ENCODE measurements at regions not wholly inside any gene's neighbourhood (a gene's known extent, or its start where the extent isn't known, plus 50 kb on each side); places are given as distances from the start of the nearest gene placed in this dataset.
A peak's percentile ranks its signal among the peaks of the same experiment; 100 is the strongest.

GRCh38 chr9:14512942-14513341 is 180.3 kb downstream of the ZDHHC21 start:
- H3K9me1 ChIP-seq (ENCODE audit: control insufficient read depth, insufficient read depth, low read length), result no peaks in the 10 kb centered on the region
- H3K36me3 ChIP-seq (ENCODE audit: control insufficient read depth, insufficient read depth, low read length), result no peaks in the 10 kb centered on the region; the same call in 2 of the 3 replicates
- peaks cover 11 to 57% of the 10 kb centered on the region in 2 experiments for H3K4me1 ChIP-seq (replicated peaks in 1 of 2; ENCODE audit: control insufficient read depth in 2 of 2, insufficient read depth in 2 of 2, low read length in 2 of 2)
- H3K9me3 ChIP-seq (replicated peaks; ENCODE audit: control insufficient read depth, insufficient read depth, low read depth, low read length), result no peaks in the 10 kb centered on the region
- H3K27me3 ChIP-seq (ENCODE audit: control insufficient read depth in 2 of 2, insufficient read depth in 2 of 2, low read length in 2 of 2), result no peaks in the 10 kb centered on the region
- no peak for TF ChIP-seq E2F5 (CRISPR knock-in tag; IDR thresholded peaks at IDR 0.05)
- TF ChIP-seq RBM17 (IDR thresholded peaks at IDR 0.05; ENCODE audit: borderline replicate concordance, low read depth, low read length), result no peak
- TF ChIP-seq C11orf30 (IDR thresholded peaks at IDR 0.05; ENCODE audit: low read depth), result peak; percentile 67
- peak; percentile 86 for TF ChIP-seq ZNF316 (IDR thresholded peaks at IDR 0.05)
- in situ Hi-C loops (cut with MboI) (no loop called here), intact Hi-C loops (cut with micrococcal nuclease) (no loop called here)
- ATAC-seq, result no peak
- H4K20me1 ChIP-seq (replicated peaks; ENCODE audit: control insufficient read depth, insufficient read depth, low read length), result no peaks in the 10 kb centered on the region
- ChIA-PET CTCF (ENCODE audit: low intra/inter-chr PET ratio) (no interaction called here), POLR2A (interaction anchor here (0.6 kb wide), 1 partner anchor 85 kb away, joined by 3 read pairs; no protein-coding TSS in a partner anchor)
- H2AFZ ChIP-seq (ENCODE audit: low read depth, low read length), result no peak overlapping the region
- H3K4me2 ChIP-seq (ENCODE audit: insufficient read depth, low read length), result no peak overlapping the region
- H3K27ac ChIP-seq (ENCODE audit: extremely low read depth, low read depth, low read length), result no peak overlapping the region
- DNase-seq (ENCODE audit: extremely low read depth in 1 of 4, low spot score in 3 of 4), result no peak
- no peak overlapping the region for H3K4me3 ChIP-seq
- BruUV-seq (replicated peaks), result no TSS peak
- 56% methylated on average over 1 of the region's 1 CpG for WGBS (ENCODE audit: insufficient coverage, low coverage, missing lambda C conversion rate)
- peaks cover 4% of the 10 kb centered on the region; the same call in 1 of the 3 replicates for H3K79me2 ChIP-seq (ENCODE audit: control insufficient read depth, insufficient read depth, low read length)
- no peak overlapping the region for H3K9ac ChIP-seq (ENCODE audit: insufficient read depth in 1 of 2, low read depth in 2 of 2, low read length in 2 of 2)
- FAIRE-seq, result no peak

GRCh38 chr9:14511452-14511851 is 181.8 kb downstream of the ZDHHC21 start:
- intact Hi-C loops (cut with micrococcal nuclease), result no loop called here
- peak in 3 of 4 experiments; percentile 33 to 72 (median 63) for DNase-seq (ENCODE audit: extremely low read depth in 1 of 4, low spot score in 3 of 4)
- Histone ChIP-seq H3K4me1 (replicated peaks in 1 of 2; ENCODE audit: control insufficient read depth in 2 of 2, insufficient read depth in 2 of 2, low read length in 2 of 2) (peaks cover 11 to 47% of the 10 kb centered on the region in 2 experiments), H3K27me3 (ENCODE audit: control insufficient read depth in 2 of 2, insufficient read depth in 2 of 2, low read length in 2 of 2) (no peaks in the 10 kb centered on the region), H3K4me2 (ENCODE audit: insufficient read depth, low read length) (no peak overlapping the region; the same call in 1 of the 2 replicates), H3K4me3 (no peak overlapping the region), H2AFZ (ENCODE audit: low read depth, low read length) (peak overlapping the region; percentile 80), H3K27ac (ENCODE audit: extremely low read depth, low read depth, low read length) (peak overlapping the region; percentile 63; the same call in 1 of the 3 replicates), H3K79me2 (ENCODE audit: control insufficient read depth, insufficient read depth, low read length) (peaks cover 4% of the 10 kb centered on the region; the same call in 1 of the 3 replicates), H3K36me3 (ENCODE audit: control insufficient read depth, insufficient read depth, low read length) (no peaks in the 10 kb centered on the region; the same call in 2 of the 3 replicates), H3K9me1 (ENCODE audit: control insufficient read depth, insufficient read depth, low read length) (no peaks in the 10 kb centered on the region), H3K9ac (ENCODE audit: insufficient read depth in 1 of 2, low read depth in 2 of 2, low read length in 2 of 2) (no peak overlapping the region), H4K20me1 (replicated peaks; ENCODE audit: control insufficient read depth, insufficient read depth, low read length) (no peaks in the 10 kb centered on the region), H3K9me3 (replicated peaks; ENCODE audit: control insufficient read depth, insufficient read depth, low read depth, low read length) (no peaks in the 10 kb centered on the region)
- ChIA-PET CTCF (ENCODE audit: low intra/inter-chr PET ratio) (no interaction called here), POLR2A (no interaction called here)
- BruUV-seq (replicated peaks), result no TSS peak
- FAIRE-seq, result peak; percentile 85
- in situ Hi-C loops (cut with MboI), result no loop called here
- ATAC-seq, result peak; percentile 81
- no peak for TF ChIP-seq RUNX1 (IDR thresholded peaks at IDR 0.05; ENCODE audit: low read depth)
- TF ChIP-seq YBX1 (IDR thresholded peaks at IDR 0.05), result no peak
- no peak for TF ChIP-seq ATF1 (CRISPR knock-in tag; IDR thresholded peaks at IDR 0.05)
- TF ChIP-seq ATF1 (tag; IDR thresholded peaks at IDR 0.05), result 0 out of 2 replicates have a peak, but pooled peaks have one; percentile 15
- TF ChIP-seq DPF2 (IDR thresholded peaks at IDR 0.05), result 0 out of 2 replicates have a peak, but pooled peaks have one; percentile 11
- TF ChIP-seq FOXM1 (IDR thresholded peaks at IDR 0.05; ENCODE audit: low read depth), result peak; percentile 57
- no peak for TF ChIP-seq FOXM1 (CRISPR knock-in tag; IDR thresholded peaks at IDR 0.05; ENCODE audit: low read depth)
- TF ChIP-seq MYBL2 (IDR thresholded peaks at IDR 0.05; ENCODE audit: low read depth), result peak; percentile 60
- TF ChIP-seq MYBL2 (CRISPR knock-in tag; IDR thresholded peaks at IDR 0.05; ENCODE audit: borderline replicate concordance), result no peak
- TF ChIP-seq PTTG1 (tag; IDR thresholded peaks at IDR 0.05; ENCODE audit: low read depth), result no peak
- TF ChIP-seq ATF3 (IDR thresholded peaks at IDR 0.05), result 0 out of 2 replicates have a peak, but pooled peaks have one; percentile 9
- no peak for TF ChIP-seq ATF3 (CRISPR knock-in tag; conservative IDR thresholded peaks at IDR 0.05)
- TF ChIP-seq ZFP36 (IDR thresholded peaks at IDR 0.05; ENCODE audit: low read depth, low read length, partially characterized antibody), result peak; percentile 25

All from K562 (cell line).